ENCODE measurements at regions not wholly inside any gene's neighbourhood (a gene's known extent, or its start where the extent isn't known, plus 50 kb on each side); places are given as distances from the start of the nearest gene placed in this dataset.
A peak's percentile ranks its signal among the peaks of the same experiment; 100 is the strongest.

DNA sequence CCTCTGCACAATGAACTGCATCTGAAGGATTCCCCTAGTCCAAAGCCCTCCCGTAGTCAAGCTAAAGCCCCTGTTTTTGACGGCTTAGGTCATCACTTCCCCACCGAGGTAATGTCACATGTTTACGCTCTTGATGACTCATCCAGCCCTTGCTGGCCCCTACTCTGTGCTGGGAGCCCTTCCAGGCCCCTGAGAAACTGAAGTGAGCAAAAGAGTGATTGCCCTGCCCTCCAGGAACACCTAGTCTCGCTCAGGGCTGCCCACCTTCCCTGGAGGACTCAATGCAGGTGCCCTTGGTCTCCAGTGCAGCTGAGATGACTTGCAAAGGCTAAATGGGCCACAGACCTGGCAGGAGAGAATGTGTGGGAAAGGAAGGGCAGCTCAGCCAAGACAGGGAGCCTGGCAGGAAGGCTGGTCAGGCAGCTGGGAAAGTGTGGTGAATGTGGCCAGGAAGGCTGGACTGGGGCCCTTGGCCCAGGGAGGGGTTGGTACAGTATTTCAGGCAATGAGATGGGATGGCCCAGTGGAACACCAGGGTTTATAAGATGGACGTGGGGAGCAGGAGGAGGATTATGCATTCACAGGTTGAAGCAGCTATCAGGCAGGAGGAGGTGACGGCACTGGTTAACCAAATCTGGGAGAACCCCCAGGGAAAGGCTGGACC is 345.6 kb downstream of the NPHP4 start:
- ATAC-seq (ENCODE audit: low FRiP score) (no peak), DNase-seq (ENCODE audit: low spot score) (no peak)

GRCh38 chr1:5645929-5646328 is 346.3 kb downstream of the NPHP4 start:
- TF ChIP-seq CTCF (IDR thresholded peaks at IDR 0.05), result no peak
- DNase-seq (ENCODE audit: low spot score) (no peak), ATAC-seq (ENCODE audit: low FRiP score) (no peak)

More for the DNA sequence above, 345.6 kb downstream of the NPHP4 start:
- no peak for TF ChIP-seq CTCF (IDR thresholded peaks at IDR 0.05)

DNA sequence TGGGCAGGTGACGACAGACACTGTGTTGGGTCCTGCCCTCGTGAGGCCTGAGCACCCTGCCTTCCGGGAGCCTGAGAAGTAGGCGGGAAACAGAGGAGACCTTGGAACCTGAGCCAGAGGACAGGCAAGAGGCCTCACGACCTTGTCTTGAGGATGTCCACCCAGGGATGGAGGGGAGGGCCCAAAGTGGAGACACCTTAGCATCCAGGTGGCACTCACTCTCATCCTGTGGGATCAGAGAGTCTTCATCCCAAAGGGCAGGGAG is 347.2 kb downstream of the NPHP4 start:
- TF ChIP-seq CTCF (IDR thresholded peaks at IDR 0.05), result no peak
- ATAC-seq (ENCODE audit: low FRiP score) (no peak), DNase-seq (ENCODE audit: low spot score) (no peak)

DNA sequence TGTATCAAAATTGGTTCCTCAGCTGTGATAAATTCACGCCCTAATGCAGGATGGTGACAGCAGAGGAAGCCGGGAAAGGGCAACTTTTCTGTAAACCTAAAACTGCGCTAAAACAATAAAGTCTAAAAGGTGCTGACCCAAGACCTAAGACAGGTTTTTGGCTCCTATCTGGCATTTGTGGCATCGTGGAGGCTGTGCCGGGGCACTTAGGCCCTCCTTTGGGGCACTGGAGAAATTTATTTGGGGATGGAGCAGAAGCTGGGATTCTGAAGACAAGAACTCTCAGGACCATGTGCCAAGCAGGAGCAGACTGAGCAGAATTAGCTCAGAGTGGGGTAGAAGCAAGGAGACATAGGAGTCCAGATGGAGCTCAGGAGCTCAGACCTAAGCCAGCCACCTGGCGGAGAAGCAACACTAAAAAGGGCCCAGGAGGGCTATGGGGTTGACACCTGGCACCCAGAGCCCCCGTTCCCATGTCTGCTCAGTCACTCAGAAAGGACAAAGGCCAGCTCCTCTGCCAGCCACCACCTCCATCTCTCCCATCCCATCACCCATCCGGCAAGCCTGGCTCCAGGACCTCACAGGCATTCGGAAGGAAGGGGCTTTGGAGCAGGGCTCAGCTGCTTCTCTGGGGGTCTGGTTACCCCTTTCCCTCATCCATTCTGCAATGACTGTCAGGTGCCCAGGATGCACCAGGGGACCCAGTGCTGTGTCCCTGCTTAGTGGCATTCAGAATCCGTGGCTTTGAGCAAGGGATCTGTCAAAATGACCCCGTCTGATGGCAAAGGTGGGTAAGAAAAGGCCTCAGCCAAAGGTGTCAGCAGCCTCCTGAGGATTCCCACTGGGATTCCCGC is 347.7 kb downstream of the NPHP4 start:
- DNase-seq (ENCODE audit: low spot score) (no peak), ATAC-seq (ENCODE audit: low FRiP score) (no peak)
- no peak for TF ChIP-seq CTCF (IDR thresholded peaks at IDR 0.05)

- no peak for TF ChIP-seq CTCF (IDR thresholded peaks at IDR 0.05)
- DNase-seq (ENCODE audit: low spot score) (no peak), ATAC-seq (ENCODE audit: low FRiP score) (peak; percentile 37)
Observed at GRCh38 chr1:5643360-5644107, 348.7 kb downstream of the NPHP4 start.

GRCh38 chr1:5640845-5641244 is 351.4 kb downstream of the NPHP4 start:
- no peak for DNase-seq (ENCODE audit: low spot score)
- ATAC-seq (ENCODE audit: low FRiP score), result no peak
- no peak for TF ChIP-seq CTCF (IDR thresholded peaks at IDR 0.05)

Measured in omental fat pad (tissue), 3 donors.